ENCODE measurements at regions not wholly inside any gene's neighbourhood (a gene's known extent, or its start where the extent isn't known, plus 50 kb on each side); places are given as distances from the start of the nearest gene placed in this dataset.

GRCh38 chr3:59115364-59116232 lies 65.8 kb upstream of the CFAP20DC start:
- no peak for DNase-seq

- DNase-seq = no peak
These were observed 58.3 kb upstream of the CFAP20DC start for GRCh38 chr3:59107856-59108815.

GRCh38 chr3:59106085-59106648 lies 56.3 kb upstream of the CFAP20DC start:
- no peak for DNase-seq

- no peak for DNase-seq
These were observed 53.7 kb upstream of the CFAP20DC start for GRCh38 chr3:59103552-59103951.

- DNase-seq = no peak
These were observed 51.5 kb upstream of the CFAP20DC start for GRCh38 chr3:59101231-59101736.

All from activated effector memory CD4-positive, alpha-beta T cell treated with anti-CD3 and anti-CD28 coated beads, Interleukin-2, amount 50 U/mL, for 16 hours (primary cell).